ENCODE measurements at regions not wholly inside any gene's neighbourhood (a gene's known extent, or its start where the extent isn't known, plus 50 kb on each side); places are given as distances from the start of the nearest gene placed in this dataset.
A peak's percentile ranks its signal among the peaks of the same experiment; 100 is the strongest.
"Not testable (repeated sequence)": the region's sequence is repeated elsewhere in the genome, so short reads cannot be mapped to it uniquely, and the experiment has no call there.

- no peak for DNase-seq (ENCODE audit: low spot score)
Observed at GRCh38 chr6:74041420-74041819, 345.4 kb downstream of the CD109 start.

GRCh38 chr6:74018825-74019224 is 322.8 kb downstream of the CD109 start:
- no peak for DNase-seq (ENCODE audit: low spot score)

- no peak for DNase-seq (ENCODE audit: low spot score)
Observed at GRCh38 chr6:74015427-74015826, 319.4 kb downstream of the CD109 start.

- no peak for DNase-seq (ENCODE audit: low spot score)
Observed at GRCh38 chr6:74000666-74001490, 304.9 kb downstream of the CD109 start.

GRCh38 chr6:73990609-73991238 is 294.7 kb downstream of the CD109 start:
- not testable (repeated sequence) for DNase-seq (ENCODE audit: low spot score)

- no peak for DNase-seq (ENCODE audit: low spot score)
Observed at GRCh38 chr6:73989428-73989827, 293.4 kb downstream of the CD109 start.

- DNase-seq (ENCODE audit: low spot score) = peak; percentile 55
Observed at GRCh38 chr6:73985891-73986290, 289.9 kb downstream of the CD109 start.

- no peak for DNase-seq (ENCODE audit: low spot score)
Observed at GRCh38 chr6:73984571-73985210, 288.7 kb downstream of the CD109 start.

GRCh38 chr6:73983367-73983766 is 287.4 kb downstream of the CD109 start:
- no peak for DNase-seq (ENCODE audit: low spot score)

GRCh38 chr6:73980096-73980495 is 284.1 kb downstream of the CD109 start:
- no peak for DNase-seq (ENCODE audit: low spot score)

- DNase-seq (ENCODE audit: low spot score) = no peak
Observed at GRCh38 chr6:73978330-73978729, 282.3 kb downstream of the CD109 start.

- DNase-seq (ENCODE audit: low spot score) = not testable (repeated sequence)
Observed at GRCh38 chr6:73972518-73972917, 276.5 kb downstream of the CD109 start.

GRCh38 chr6:73969971-73970970 is 274.3 kb downstream of the CD109 start:
- peak; percentile 75 for DNase-seq (ENCODE audit: low spot score)

- no peak for DNase-seq (ENCODE audit: low spot score)
Observed at GRCh38 chr6:73968221-73968757, 272.3 kb downstream of the CD109 start.

- DNase-seq (ENCODE audit: low spot score) = no peak
Observed at GRCh38 chr6:73965539-73966029, 269.6 kb downstream of the CD109 start.

GRCh38 chr6:73964241-73964854 is 268.3 kb downstream of the CD109 start:
- DNase-seq (ENCODE audit: low spot score) = no peak

- no peak for DNase-seq (ENCODE audit: low spot score)
Observed at GRCh38 chr6:73962884-73963283, 266.9 kb downstream of the CD109 start.

- no peak for DNase-seq (ENCODE audit: low spot score)
Observed at GRCh38 chr6:73956305-73956704, 260.3 kb downstream of the CD109 start.

- DNase-seq (ENCODE audit: low spot score) = no peak
Observed at GRCh38 chr6:73955800-73956199, 259.8 kb downstream of the CD109 start.

- no peak for DNase-seq (ENCODE audit: low spot score)
Observed at GRCh38 chr6:73954881-73955280, 258.9 kb downstream of the CD109 start.

- no peak for DNase-seq (ENCODE audit: low spot score)
Observed at GRCh38 chr6:73951183-73951582, 255.2 kb downstream of the CD109 start.
